Renal cortex interstitium (tissue), 11 donors: ENCODE measurements at regions not wholly inside any gene's neighbourhood (a gene's known extent, or its start where the extent isn't known, plus 50 kb on each side); places are given as distances from the start of the nearest gene placed in this dataset.
"Not testable (repeated sequence)": the region's sequence is repeated elsewhere in the genome, so short reads cannot be mapped to it uniquely, and the experiment has no call there.

ENCODE experiments used
- DNase-seq, 11 donors: peaks; one replicate each; pipeline ENCODE4 v3.0.0-alpha.2; 2013; ENCODE audit warnings: low read depth in 9 of 11, low spot score in 4 of 11; ENCODE audit errors: extremely low read depth in 1 of 11

DNA sequence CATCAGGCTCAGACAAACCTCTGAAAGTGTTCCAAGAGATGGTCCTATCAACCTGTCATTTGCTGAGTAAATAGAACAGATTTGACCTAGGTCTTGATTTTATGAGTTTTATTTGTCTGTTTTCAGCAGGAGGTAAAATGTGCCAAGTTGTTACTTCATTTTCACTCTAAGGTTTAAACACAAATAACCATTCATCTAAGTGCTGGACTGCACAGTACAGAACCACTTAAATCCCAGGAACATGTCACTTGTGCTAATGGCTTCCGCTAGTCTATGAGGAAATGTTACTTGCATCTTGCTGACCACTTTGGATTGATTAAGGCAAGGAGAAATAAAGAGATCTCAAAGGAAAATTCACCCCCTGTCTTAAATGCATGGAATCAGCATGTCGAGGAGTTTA lies 660.7 kb downstream of the SMARCA1 start:
- no peak for DNase-seq

DNA sequence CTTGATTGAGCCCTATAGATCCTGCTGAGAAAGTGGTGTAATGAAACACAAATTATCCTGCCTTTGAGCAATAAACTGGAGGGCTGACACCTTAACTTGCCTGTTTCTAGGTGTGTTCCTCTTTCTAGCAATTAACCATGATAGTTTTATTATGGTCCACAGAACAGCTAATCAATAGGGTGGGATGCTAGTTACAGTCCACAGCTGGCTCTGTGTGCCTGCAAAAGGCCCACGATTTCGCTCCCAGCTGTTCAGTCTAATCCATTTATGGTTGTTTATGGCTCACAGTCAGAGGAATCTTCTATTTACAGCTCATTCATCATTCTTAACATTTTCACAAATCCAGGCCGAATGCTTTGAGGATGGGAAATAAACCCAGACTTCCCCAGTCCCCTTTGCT lies 674.9 kb downstream of the SMARCA1 start:
- no peak for DNase-seq

DNA sequence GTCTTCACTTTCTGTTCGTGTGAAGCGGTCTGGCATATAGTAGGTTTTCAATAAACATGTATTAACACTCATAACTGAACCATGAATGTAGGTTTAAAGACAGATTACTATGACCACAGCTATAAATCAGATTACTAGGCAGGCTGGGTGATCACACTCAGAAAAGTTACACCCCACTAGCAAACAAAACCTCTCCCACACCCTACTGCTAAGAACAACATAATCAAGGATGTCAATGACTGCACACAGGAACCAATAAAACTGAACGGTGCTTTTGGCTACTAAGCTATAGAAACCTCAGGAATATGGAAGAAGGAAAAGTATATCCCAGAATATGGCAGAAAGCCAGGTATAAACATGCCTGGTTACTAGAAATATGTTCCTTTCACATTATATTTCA lies 676.9 kb downstream of the SMARCA1 start:
- no peak for DNase-seq

DNA sequence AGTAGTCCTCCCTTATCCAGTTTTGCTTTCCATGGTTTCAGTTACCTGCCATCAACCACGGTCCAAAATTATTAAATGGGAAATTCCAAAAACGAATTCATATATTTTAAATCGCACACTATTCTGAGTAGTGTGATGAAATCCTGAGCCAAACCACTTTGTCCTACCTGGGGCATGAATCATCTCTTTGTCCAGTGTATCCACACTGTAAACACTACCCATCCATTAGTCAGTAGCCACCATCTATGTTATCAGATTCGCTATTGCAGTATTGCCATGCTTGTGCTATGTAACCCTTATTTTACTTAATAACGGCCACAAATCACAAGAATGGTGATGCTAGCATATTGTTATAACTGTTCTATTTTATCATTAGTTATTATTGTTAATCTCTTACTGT lies 704.6 kb downstream of the SMARCA1 start:
- DNase-seq: no peak

DNA sequence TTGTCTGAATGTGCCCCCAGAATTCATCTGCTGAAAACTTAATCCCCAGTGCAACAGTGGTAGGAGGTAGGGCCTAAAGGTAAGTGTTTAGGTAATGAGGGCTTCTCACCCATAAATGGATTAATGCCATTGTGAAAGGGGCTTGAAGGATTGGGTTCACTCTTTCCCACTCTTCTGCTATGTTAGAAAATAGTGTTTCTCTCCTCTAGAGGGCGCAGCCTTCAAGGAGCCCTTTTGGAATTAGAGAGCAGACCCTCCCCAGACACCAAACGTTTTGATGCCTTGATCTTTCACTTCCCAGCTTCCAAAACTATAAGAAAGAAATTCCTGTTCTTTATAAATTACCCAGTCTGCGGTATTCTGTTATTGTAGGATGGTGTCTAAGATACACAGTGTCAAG lies 706.4 kb downstream of the SMARCA1 start:
- no peak for DNase-seq

DNA sequence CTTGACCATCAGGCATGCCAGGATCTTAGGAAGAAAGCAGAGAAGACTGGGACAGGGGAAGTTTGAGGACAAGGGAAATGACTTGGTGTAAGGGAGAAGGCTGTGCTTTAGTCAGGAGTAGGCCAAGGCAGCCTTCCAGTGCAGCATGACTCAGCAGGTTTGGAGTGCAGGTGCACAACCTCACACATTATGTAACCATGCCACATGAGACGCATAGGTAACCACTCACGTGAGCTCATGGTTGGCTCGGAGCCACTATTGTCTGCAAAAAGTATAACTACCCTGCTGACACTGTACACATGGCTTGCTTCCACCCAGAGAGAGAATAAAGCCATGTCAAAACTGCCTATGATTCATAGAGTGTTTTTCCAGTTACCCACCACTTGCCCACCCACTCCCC lies 715.9 kb downstream of the SMARCA1 start:
- no peak for DNase-seq

DNA sequence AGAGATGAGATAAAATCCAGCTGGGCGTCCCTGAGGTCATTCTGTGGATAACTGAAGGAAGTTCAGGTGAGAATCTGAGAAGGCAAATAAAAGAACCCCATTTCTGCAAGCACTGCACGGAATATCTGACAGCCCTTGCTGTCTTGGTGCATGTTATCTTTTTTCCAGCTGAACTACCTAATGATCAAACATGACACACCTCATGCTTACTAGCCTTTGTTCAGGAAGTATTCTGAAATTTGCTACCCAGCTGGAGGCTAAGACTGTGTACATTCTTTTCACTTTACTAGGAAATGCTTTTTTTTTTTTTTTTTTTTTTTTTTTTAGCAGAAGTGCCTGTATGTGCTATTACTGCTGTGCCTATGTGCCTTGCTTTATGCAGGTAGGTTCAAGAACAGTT lies 718.1 kb downstream of the SMARCA1 start:
- DNase-seq: no peak

DNA sequence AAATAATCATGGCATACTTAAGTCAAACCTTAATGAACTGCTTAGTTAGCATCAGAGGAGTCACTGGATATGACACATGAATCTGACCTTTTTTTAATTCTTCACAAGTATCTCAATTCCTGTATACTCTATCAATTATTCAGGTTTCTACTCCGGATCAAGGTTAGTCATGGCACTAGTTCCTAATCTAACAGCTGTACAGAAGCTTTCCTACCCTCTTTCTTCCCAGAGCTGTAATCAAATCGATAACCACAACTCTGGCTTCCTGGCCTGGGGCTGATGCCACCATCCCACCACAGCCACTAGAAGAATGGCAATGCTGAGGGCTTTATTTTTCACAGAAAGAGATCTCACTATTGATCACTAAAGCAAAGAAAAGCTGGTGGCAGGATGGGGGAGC lies 718.5 kb downstream of the SMARCA1 start:
- no peak for DNase-seq

DNA sequence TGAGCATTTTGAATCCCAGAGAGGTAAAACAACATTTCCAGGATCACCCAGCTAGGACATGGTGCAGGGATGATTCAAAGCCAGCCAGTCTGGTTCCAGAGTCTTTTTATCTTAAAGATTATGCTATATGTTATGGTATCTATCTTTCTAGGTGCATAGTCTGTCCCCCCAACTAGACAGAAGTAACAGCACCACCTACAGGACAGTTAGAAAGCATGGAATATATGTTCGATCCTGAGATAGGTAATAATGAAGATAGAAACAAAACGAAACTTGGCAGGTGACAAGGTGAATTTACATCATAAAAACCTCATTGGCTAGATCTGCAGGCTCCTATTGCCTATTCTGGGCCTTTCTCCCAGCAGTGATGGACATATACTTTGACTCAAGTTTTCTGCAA lies 723.2 kb downstream of the SMARCA1 start:
- no peak for DNase-seq

DNA sequence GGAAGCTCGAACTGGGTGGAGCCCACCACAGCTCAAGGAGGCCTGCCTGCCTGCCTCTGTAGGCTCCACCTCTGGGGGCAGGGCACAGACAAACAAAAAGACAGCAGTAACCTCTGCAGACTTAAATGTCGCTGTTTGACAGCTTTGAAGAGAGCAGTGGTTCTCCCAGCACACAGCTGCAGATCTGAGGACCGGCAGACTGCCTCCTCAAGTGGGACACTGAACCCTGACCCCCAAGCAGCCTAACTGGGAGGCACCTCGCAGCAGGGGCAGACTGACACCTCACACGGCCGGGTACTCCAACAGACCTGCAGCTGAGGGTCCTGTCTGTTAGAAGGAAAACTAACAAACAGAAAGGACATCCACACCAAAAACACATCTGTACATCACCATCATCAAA lies 730.9 kb upstream of the ACTRT1 start:
- DNase-seq: not testable (repeated sequence)

DNA sequence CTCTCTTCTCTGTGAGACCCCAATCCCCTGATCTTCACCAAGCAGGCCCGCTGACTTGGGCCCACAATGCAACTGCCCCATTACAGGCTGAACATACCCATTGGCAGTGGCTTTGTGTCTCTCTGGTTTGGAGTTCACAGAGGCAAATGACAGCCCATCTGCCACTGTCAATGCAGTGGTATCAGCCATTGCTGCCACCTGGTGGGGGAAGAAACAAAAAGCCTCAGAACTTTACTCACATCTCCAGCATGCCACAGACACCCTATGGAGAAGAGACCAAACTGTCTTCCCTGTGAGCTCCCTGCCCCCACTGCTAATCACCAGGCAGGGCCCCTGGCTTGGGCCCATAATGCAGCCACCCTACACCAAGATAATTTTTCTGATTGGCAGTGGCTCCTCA lies 729.3 kb upstream of the ACTRT1 start:
- DNase-seq: peak in 3 of 11 donors; percentile 2 to 14 (median 2)

DNA sequence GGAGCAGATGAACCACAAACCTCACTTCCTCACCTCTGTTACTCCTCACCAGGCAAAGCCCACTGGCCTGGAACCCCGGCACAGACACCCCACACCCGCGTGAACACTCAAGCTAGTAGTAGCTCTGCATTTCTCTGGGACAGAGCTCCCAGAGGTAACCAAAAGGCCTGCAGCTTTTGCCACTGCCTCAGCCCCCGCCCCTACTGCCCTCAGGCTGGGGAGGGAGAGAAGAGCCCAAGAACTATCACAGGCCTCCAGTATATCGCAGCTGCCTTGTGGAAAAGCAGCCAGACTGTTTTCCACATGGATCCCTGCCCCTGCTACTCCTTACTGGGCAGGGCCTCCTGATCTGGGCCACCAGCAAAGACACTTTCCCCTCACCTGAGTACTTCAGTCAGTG lies 728.7 kb upstream of the ACTRT1 start:
- DNase-seq: no peak

DNA sequence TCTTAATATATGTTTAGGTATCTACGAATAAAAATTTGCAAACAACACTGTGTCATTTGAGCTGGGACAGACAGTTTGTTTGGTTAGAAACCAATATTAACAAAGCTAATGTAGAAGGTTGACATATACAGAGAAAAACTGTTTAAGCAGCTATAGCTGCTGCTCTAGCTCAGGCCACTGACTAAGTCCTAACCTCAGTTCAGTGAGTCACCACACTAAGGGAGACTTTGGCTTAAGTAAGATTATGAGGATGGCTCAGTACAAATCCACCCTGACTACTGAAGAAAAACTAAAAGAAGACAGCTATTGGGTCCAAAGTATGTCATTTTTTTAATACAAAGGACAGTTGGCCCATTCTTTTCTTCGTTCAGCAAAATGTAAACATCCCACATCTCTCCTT lies 717.3 kb upstream of the ACTRT1 start:
- DNase-seq: no peak

DNA sequence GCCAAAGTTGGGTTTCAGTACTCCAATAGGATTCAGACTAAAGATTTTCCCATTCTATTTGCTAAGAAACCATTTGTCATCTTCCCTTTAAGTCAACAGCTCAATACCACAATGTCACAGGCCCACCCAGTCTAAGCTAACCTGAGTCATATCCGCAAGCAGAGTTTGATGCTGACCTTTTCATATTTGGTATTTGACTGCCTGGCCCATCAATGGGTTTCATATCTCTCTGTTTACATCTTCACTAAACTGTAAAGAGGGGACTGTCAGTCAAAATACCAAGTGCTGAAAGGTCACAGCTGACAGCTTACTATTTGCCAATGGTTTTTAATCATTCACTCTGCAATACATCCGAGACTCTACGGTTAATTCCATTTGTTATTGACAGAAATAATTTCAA lies 707.5 kb upstream of the ACTRT1 start:
- DNase-seq: no peak

DNA sequence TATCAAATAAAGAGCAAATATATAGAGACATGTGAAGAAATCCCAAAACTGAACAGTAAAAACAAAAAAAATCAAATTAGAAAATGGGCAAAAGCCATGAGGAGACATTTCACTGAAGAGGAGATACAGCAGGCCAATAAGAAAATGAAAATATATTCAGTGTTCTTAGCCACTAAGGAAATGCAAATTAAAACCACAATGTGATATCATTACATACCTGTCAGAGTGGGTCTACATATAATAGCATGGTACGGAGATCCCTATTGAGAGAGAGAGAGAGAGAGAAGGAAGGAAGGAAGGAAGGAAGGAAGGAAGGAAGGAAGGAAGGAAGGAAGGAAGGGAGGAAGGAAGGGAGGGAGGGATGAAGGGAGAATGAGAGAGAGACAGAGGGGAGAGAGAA lies 707.0 kb upstream of the ACTRT1 start:
- no peak for DNase-seq

DNA sequence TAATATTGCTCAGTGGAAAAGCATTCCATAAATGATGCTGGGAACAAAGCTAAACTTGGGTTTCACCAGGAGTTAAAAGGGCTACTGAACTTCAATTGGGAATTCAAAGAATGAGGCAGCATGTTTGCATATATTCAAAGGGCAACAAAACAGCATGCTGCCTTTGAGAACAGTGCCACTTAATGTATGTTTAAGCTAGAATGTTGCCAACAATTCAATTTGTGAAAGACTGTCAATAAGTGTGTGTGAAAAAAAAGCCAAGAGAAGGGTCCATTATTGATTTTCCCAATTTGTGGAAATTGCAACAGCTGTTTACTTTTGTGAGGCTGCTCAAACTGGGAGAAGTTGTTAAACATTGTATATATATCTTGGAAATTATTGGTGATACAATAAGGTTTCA lies 701.9 kb upstream of the ACTRT1 start:
- DNase-seq: no peak

DNA sequence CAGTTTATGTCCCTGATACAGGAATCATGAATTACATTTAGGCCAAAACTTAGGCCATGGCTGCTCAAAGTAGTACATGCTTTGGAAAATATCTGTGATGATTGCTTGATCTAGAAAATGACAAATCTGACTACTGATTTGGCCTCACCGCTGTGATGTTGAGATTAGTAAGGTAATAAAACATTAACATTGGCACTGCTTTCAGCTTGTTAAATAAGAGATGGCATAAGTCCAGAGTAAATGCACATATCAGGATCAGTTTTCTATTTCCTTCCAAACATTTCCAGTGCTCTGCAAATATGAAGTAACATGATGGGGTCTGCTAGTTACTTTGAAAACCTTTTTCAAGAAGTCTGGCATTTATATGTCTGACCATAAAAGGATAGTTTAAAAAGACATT lies 687.3 kb upstream of the ACTRT1 start:
- DNase-seq: no peak

DNA sequence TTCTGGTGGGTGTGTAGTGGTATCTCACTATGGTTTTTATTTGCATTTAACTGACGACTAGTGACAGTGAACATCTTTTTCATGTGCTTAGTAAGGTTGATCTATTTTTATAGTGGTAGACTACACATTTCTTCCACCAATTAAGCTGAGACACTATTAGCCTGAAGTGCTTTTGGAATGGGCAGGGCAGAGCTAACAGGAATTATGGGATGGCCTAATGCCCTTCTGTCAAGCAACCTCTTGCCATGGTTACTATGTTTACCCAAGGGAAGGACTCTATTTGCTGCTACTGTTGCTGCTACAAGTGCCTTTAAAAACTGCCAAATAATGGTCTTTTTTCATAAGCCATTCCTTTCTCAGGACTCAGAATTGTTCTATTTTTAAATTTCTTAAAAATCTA lies 676.7 kb upstream of the ACTRT1 start:
- DNase-seq: no peak

DNA sequence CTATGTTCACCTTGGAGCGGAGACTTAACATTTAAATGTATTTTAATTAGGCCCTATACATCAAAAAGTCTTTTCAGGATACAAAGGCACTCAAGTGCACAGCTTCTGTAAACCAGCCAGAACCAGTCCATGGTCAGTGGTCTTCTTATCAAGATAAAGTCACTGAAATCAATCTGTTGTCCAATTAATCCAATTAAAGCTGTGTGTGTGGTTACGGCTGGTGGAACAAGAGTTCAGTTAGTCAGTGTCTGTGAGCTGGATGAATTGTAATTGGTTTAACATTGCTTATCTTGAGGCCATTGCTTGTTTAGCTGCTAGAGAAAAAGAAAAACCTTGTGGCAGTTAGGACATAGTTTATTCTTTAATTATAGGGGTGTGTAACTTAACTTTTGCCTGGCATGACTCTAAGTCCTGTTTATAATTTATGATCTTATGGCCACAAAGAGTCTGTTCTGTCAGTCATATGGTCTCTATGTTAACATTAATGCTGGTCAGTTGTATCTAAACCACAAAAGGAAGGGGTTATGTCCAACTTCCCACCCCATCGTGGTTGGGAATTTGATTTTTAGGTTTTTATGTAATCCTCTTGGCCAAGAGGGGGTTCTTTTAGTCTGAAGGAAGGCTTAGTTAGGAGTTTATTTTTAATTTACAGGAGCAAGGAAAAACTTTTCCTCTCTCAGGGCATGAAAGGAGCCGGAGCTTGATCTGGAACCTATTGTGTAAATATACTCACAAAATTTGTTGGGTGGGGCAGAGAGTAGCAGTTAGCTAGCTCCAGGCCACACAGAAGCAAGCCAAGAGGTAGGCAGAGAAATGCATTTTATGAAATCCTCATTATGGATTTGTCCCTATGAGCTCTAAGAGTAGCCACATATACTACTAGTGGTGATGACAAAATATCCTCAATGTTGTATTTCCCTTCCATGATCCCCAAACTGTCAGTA lies 665.7 kb upstream of the ACTRT1 start:
- no peak for DNase-seq

DNA sequence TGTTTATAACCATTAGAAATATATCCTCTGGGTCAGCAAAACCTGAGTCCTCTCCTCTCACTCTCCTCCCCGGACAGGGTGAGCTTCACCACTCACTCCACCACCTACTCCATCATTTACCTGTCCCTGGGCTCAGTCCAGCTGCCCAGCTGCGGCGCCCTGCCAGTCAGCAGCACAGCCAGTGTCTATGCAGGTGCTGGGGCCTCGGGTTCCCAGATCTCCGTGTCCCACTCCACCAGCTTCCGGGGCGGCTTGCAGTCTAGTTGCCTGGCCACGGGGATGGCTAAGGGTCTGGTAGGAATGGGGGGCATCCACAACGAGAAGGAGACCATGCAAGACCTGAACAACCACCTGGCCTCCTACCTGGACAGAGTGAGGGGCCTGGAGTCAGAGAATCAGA lies 662.2 kb upstream of the ACTRT1 start:
- no peak for DNase-seq

DNA sequence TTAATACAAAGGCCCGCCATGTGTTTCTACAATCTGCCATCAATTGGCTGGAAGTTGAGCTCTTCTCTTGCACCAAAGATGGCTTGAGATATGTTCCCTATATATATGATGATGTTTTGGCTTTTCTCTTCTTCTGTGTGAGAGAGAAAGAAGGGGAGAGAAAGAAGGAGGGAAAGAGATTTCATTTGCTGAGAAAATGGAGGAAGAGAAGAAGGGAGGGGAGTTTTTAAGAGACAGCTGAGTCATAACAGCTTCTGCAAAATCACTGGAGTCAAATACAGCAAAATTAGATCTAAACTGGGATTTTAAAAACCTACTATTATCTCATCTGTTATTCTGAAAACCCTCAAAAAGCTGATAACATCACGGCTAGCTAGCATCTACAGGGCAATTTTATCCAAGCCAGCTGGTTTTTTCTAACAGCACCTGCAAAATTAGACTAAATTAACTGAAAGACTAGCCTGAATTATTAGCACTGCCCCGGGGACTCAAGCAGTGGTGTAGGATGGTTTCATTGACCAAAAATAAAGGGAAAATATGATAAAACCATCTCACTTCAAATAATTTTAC lies 647.6 kb upstream of the ACTRT1 start:
- DNase-seq: no peak
